ENCODE measurements at regions not wholly inside any gene's neighbourhood (a gene's known extent, or its start where the extent isn't known, plus 50 kb on each side); places are given as distances from the start of the nearest gene placed in this dataset.
"Not testable (repeated sequence)": the region's sequence is repeated elsewhere in the genome, so short reads cannot be mapped to it uniquely, and the experiment has no call there.

DNA sequence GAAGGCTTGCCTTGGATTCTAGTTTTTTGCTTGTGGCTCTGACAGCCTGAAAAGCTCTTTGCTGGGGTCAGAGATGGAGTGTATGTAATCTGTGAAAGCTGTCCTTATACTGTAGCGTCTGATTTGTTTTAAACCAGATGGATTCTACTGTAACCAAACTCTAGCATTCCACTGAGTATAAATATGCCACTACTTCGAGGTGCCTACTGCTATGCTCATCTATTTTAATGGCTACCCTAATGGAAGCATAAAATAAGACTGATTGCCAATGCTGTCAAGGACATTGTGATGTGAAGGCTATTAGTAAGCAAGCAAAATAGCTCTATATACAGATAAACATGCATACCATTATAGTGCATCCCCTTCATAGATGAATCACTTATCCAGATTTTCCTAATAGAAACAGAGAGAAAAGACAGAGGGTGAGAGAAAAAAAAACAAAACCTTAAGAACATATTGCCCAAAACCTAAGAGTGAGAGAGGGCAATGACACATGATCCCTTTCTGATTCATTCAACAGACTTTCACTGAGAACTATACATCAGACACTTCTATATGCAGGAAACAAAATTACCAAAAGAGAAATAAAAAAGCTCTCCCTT is 1025.8 kb upstream of the LCORL start:
- Histone ChIP-seq H3K9me3 (ENCODE audit: low read length) (no peaks in the 10 kb centered on the region), H3K36me3 (ENCODE audit: insufficient read depth, low read length) (no peaks in the 10 kb centered on the region), H3K4me3 (ENCODE audit: low read depth in 1 of 2, low read length in 2 of 2) (no peak overlapping the region), H3K27me3 (ENCODE audit: control insufficient read depth in 1 of 2, insufficient read depth in 2 of 2, low read length in 2 of 2) (no peaks in the 10 kb centered on the region), H3K27ac (ENCODE audit: low read depth, low read length) (no peak overlapping the region), H3K9ac (ENCODE audit: low read length) (no peak overlapping the region), H3K4me1 (ENCODE audit: insufficient read depth, low read length) (peaks cover 12% of the 10 kb centered on the region)

GRCh38 chr4:19039816-19040215 is 1018.3 kb upstream of the LCORL start:
- Histone ChIP-seq H3K4me1 (ENCODE audit: insufficient read depth, low read length) (no peaks in the 10 kb centered on the region), H3K9ac (ENCODE audit: low read length) (no peak overlapping the region), H3K4me3 (ENCODE audit: low read depth in 1 of 2, low read length in 2 of 2) (no peak overlapping the region), H3K27ac (ENCODE audit: low read depth, low read length) (no peak overlapping the region), H3K9me3 (ENCODE audit: low read length) (no peaks in the 10 kb centered on the region), H3K27me3 (ENCODE audit: control insufficient read depth in 1 of 2, insufficient read depth in 2 of 2, low read length in 2 of 2) (no peaks in the 10 kb centered on the region), H3K36me3 (ENCODE audit: insufficient read depth, low read length) (no peaks in the 10 kb centered on the region)

DNA sequence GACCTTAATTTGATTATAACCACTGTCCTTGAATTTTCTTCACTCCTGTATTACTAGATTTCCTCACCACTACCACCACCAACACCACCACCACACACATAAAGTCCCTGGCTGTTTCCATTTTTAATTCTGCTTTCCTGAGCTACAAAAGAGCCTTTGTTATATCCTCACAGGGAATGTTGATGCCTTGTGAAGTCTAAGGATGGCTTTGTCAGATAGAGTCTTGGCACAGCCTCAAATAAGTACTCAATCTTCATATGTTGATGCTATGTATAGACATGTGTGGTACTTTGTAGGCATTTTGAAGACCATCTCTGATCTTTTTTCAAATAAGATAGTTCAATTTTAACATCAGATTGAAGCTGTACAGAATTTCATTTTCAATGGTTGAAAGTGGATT is 1016.7 kb upstream of the LCORL start:
- no peaks in the 10 kb centered on the region for H3K36me3 ChIP-seq (ENCODE audit: insufficient read depth, low read length)
- no peak overlapping the region for H3K4me3 ChIP-seq (ENCODE audit: low read depth in 1 of 2, low read length in 2 of 2)

GRCh38 chr4:19033816-19034733 is 1012.5 kb upstream of the LCORL start:
- Histone ChIP-seq H3K9ac (ENCODE audit: low read length) (no peak overlapping the region), H3K4me3 (ENCODE audit: low read depth in 1 of 2, low read length in 2 of 2) (no peak overlapping the region), H3K9me3 (ENCODE audit: low read length) (no peaks in the 10 kb centered on the region), H3K4me1 (ENCODE audit: insufficient read depth, low read length) (no peaks in the 10 kb centered on the region), H3K27me3 (ENCODE audit: control insufficient read depth in 1 of 2, insufficient read depth in 2 of 2, low read length in 2 of 2) (no peaks in the 10 kb centered on the region), H3K36me3 (ENCODE audit: insufficient read depth, low read length) (no peaks in the 10 kb centered on the region), H3K27ac (ENCODE audit: low read depth, low read length) (no peak overlapping the region)

More for the DNA sequence above, 1016.7 kb upstream of the LCORL start:
- no peaks in the 10 kb centered on the region for H3K4me1 ChIP-seq (ENCODE audit: insufficient read depth, low read length)
- H3K27me3 ChIP-seq (ENCODE audit: control insufficient read depth in 1 of 2, insufficient read depth in 2 of 2, low read length in 2 of 2) = no peaks in the 10 kb centered on the region
- H3K9me3 ChIP-seq (ENCODE audit: low read length) = no peaks in the 10 kb centered on the region
- H3K9ac ChIP-seq (ENCODE audit: low read length) = no peak overlapping the region
- no peak overlapping the region for H3K27ac ChIP-seq (ENCODE audit: low read depth, low read length)

- Histone ChIP-seq H3K9me3 (ENCODE audit: low read length) (no peaks in the 10 kb centered on the region), H3K4me3 (ENCODE audit: low read depth in 1 of 2, low read length in 2 of 2) (no peak overlapping the region), H3K27ac (ENCODE audit: low read depth, low read length) (no peak overlapping the region), H3K4me1 (ENCODE audit: insufficient read depth, low read length) (peaks cover 5% of the 10 kb centered on the region), H3K9ac (ENCODE audit: low read length) (no peak overlapping the region), H3K27me3 (ENCODE audit: control insufficient read depth in 1 of 2, insufficient read depth in 2 of 2, low read length in 2 of 2) (no peaks in the 10 kb centered on the region), H3K36me3 (ENCODE audit: insufficient read depth, low read length) (no peaks in the 10 kb centered on the region)
Measured at GRCh38 chr4:19030536-19030935, 1009.0 kb upstream of the LCORL start.

GRCh38 chr4:19030048-19030447 is 1008.5 kb upstream of the LCORL start:
- no peaks in the 10 kb centered on the region for H3K36me3 ChIP-seq (ENCODE audit: insufficient read depth, low read length)
- peaks cover 5% of the 10 kb centered on the region for H3K4me1 ChIP-seq (ENCODE audit: insufficient read depth, low read length)
- H3K4me3 ChIP-seq (ENCODE audit: low read depth in 1 of 2, low read length in 2 of 2) = no peak overlapping the region
- no peak overlapping the region for H3K9ac ChIP-seq (ENCODE audit: low read length)
- H3K9me3 ChIP-seq (ENCODE audit: low read length) = no peaks in the 10 kb centered on the region
- no peak overlapping the region for H3K27ac ChIP-seq (ENCODE audit: low read depth, low read length)
- no peaks in the 10 kb centered on the region for H3K27me3 ChIP-seq (ENCODE audit: control insufficient read depth in 1 of 2, insufficient read depth in 2 of 2, low read length in 2 of 2)

DNA sequence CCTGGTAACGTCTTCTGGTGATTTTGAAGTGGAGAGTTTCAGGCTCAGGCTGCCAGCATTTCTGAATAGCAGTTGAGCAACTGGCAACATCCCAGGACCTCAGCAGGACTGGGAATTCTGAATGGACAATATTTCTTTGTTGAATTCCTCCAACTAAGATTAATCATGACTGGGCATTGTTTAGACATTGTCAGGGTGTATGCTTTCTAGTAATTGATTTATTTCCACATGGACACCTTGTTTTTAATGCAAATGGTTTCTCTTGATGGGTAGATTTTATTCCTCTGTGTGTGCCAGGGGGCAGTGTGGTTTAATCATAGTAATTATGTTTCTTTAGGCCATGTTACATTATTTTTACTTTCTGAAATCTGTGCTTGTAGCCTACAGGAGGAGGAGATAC is 1004.7 kb upstream of the LCORL start:
- Histone ChIP-seq H3K4me1 (ENCODE audit: insufficient read depth, low read length) (peaks cover 5% of the 10 kb centered on the region), H3K27me3 (ENCODE audit: control insufficient read depth in 1 of 2, insufficient read depth in 2 of 2, low read length in 2 of 2) (no peaks in the 10 kb centered on the region), H3K9me3 (ENCODE audit: low read length) (no peaks in the 10 kb centered on the region), H3K9ac (ENCODE audit: low read length) (no peak overlapping the region), H3K4me3 (ENCODE audit: low read depth in 1 of 2, low read length in 2 of 2) (no peak overlapping the region), H3K36me3 (ENCODE audit: insufficient read depth, low read length) (no peaks in the 10 kb centered on the region), H3K27ac (ENCODE audit: low read depth, low read length) (no peak overlapping the region)

DNA sequence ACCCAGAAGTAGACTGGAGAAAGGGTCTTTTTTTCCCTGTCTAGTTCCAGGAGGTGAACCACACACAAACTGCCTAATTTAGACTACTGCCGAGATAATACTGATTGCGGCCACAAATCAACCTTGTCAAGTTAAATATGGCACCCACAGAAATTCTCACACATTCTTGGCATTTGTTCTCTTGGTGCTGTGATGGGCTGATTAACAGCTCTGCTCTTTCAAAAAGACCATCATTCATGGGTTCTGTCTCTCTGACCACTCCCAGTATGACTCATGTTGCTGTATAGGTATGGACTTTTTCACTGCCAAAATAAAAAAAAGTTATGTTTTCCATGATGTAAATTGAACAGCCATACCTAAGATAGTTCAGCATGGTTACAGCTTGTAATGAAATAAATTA is 1003.5 kb upstream of the LCORL start:
- Histone ChIP-seq H3K27ac (ENCODE audit: low read depth, low read length) (no peak overlapping the region), H3K9ac (ENCODE audit: low read length) (no peak overlapping the region), H3K36me3 (ENCODE audit: insufficient read depth, low read length) (no peaks in the 10 kb centered on the region), H3K9me3 (ENCODE audit: low read length) (no peaks in the 10 kb centered on the region), H3K27me3 (ENCODE audit: control insufficient read depth in 1 of 2, insufficient read depth in 2 of 2, low read length in 2 of 2) (no peaks in the 10 kb centered on the region), H3K4me3 (ENCODE audit: low read depth in 1 of 2, low read length in 2 of 2) (no peak overlapping the region), H3K4me1 (ENCODE audit: insufficient read depth, low read length) (peaks cover 5% of the 10 kb centered on the region)

DNA sequence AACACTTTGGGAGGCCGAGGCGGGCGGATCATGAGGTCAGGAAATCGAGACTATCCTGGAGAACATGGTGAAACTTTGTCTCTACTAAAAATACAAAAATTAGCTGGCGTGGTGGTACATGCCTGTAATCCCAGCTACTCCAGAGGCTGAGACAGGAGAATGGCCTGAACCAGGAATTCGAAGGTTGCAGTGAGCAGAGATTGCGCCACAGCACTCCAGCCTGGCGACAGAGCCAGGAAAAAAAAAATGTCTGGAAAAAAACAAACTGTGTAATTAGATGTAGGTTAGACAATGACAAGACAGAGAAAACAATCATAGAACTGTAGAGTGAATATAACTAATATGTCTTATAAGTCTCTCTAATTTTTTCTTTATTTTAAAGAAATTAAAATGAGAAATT is 1002.5 kb upstream of the LCORL start:
- Histone ChIP-seq H3K27ac (ENCODE audit: low read depth, low read length) (no peak overlapping the region), H3K4me1 (ENCODE audit: insufficient read depth, low read length) (peaks cover 5% of the 10 kb centered on the region), H3K9me3 (ENCODE audit: low read length) (no peaks in the 10 kb centered on the region), H3K27me3 (ENCODE audit: control insufficient read depth in 1 of 2, insufficient read depth in 2 of 2, low read length in 2 of 2) (no peaks in the 10 kb centered on the region), H3K9ac (ENCODE audit: low read length) (no peak overlapping the region), H3K36me3 (ENCODE audit: insufficient read depth, low read length) (no peaks in the 10 kb centered on the region), H3K4me3 (ENCODE audit: low read depth in 1 of 2, low read length in 2 of 2) (no peak overlapping the region)

DNA sequence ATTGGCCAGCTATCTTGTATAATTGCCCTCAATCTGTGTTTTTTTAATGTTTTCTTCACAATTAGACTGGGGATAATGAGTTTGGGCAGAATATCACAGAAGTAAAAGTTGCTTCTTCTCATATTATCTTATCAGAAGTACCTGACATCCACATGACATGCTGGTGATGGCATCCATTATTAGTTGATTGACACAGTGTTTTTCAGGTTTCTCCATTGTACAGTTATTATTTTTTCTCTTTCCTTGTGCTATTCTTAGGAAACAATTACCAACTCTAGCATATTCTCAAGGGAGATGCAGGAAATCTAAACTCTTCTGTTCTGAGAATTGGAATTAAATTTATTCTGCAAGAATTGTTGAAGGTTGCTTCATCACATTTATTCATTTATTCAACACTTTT is 1000.1 kb upstream of the LCORL start:
- Histone ChIP-seq H3K9ac (ENCODE audit: low read length) (no peak overlapping the region), H3K36me3 (ENCODE audit: insufficient read depth, low read length) (no peaks in the 10 kb centered on the region), H3K27me3 (ENCODE audit: control insufficient read depth in 1 of 2, insufficient read depth in 2 of 2, low read length in 2 of 2) (no peaks in the 10 kb centered on the region), H3K4me3 (ENCODE audit: low read depth in 1 of 2, low read length in 2 of 2) (no peak overlapping the region), H3K9me3 (ENCODE audit: low read length) (no peaks in the 10 kb centered on the region), H3K4me1 (ENCODE audit: insufficient read depth, low read length) (peaks cover 5% of the 10 kb centered on the region), H3K27ac (ENCODE audit: low read depth, low read length) (no peak overlapping the region)

- not testable (repeated sequence) for H3K4me3 ChIP-seq (ENCODE audit: low read depth in 1 of 2, low read length in 2 of 2); H3K9ac ChIP-seq (ENCODE audit: low read length); H3K36me3 ChIP-seq (ENCODE audit: insufficient read depth, low read length); H3K4me1 ChIP-seq (ENCODE audit: insufficient read depth, low read length); H3K27ac ChIP-seq (ENCODE audit: low read depth, low read length); H3K9me3 ChIP-seq (ENCODE audit: low read length); H3K27me3 ChIP-seq (ENCODE audit: control insufficient read depth in 1 of 2, insufficient read depth in 2 of 2, low read length in 2 of 2)
Measured at GRCh38 chr4:19016550-19016949, 995.0 kb upstream of the LCORL start.

DNA sequence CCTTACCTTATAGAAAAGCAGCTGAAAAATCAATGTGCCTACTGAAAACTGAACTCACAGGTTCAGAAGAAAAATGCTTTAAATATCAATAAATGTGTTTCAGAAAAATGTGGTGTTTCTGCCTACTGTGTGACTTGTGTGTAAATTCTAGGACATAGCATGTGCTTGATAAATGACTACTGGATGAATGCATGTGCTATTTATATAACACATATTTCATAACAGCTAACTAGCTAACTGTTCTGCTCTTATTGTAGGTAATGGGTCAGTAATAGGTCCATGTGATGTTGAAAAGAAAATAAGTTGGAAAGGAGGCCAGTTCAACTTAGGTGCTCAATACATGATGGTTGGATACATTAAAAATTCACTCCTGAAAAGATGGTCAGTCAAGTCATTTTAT is 993.0 kb upstream of the LCORL start:
- Histone ChIP-seq H3K9me3 (ENCODE audit: low read length) (no peaks in the 10 kb centered on the region), H3K36me3 (ENCODE audit: insufficient read depth, low read length) (no peaks in the 10 kb centered on the region), H3K27ac (ENCODE audit: low read depth, low read length) (no peak overlapping the region), H3K4me3 (ENCODE audit: low read depth in 1 of 2, low read length in 2 of 2) (no peak overlapping the region), H3K4me1 (ENCODE audit: insufficient read depth, low read length) (peaks cover 8% of the 10 kb centered on the region), H3K9ac (ENCODE audit: low read length) (no peak overlapping the region), H3K27me3 (ENCODE audit: control insufficient read depth in 1 of 2, insufficient read depth in 2 of 2, low read length in 2 of 2) (no peaks in the 10 kb centered on the region)
